GM18502 (cell line): ENCODE measurements at regions not wholly inside any gene's neighbourhood (a gene's known extent, or its start where the extent isn't known, plus 50 kb on each side); places are given as distances from the start of the nearest gene placed in this dataset.
"Not testable (repeated sequence)": the region's sequence is repeated elsewhere in the genome, so short reads cannot be mapped to it uniquely, and the experiment has no call there.

ENCODE experiments used
- ATAC-seq: cut with Tn5 transposase; IDR thresholded peaks from one replicate; pipeline ENCODE4 v1.9.1; 2021; ENCODE audit warnings: mild to moderate bottlenecking; ENCODE audit not compliant: unreplicated experiment, poor library complexity

- ATAC-seq = no peak
Observed at GRCh38 chr7:156060925-156061324, 248.7 kb upstream of the SHH start.

- no peak for ATAC-seq
Observed at GRCh38 chr7:156059369-156059768, 247.1 kb upstream of the SHH start.

DNA sequence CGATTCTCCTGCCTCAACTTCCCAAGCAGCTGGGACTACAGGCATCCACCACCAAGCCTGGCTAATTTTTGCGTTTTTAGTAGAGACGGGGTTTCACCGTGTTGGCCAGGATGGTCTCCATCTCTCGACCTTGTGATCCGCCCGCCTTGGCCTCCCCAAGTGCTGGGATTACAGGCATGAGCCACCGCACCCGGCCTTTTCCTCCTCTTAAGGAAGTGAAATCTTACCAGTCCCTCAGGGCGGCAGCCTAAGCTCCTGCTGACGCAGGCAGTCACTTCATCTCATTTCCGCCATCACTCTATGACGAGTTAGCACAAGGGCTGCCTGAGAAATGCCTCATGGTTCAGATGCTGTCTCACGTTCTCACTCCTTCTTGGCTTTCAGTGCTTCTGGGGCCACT lies 246.0 kb upstream of the SHH start:
- no peak for ATAC-seq

DNA sequence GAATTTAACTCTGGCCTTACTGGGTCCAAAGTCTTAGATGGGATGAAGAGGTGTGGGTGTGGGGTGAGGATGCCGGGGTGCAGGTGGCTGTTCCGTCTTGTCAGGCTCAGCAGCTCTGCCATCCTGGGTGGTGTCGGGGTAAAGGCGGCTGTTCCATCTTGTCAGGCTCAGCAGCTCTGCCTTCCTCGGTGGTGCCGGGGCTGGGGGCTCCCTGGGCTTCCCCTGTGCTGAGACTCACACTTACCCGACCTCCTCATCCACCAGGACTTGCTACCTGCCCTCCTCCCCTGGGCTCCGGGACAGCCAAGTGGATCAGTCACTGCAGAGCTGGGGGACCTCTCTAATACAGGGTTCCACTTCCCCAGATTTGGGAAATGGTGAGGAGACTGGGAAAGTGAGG lies 244.3 kb upstream of the SHH start:
- ATAC-seq = no peak

GRCh38 chr7:156055206-156055822 lies 243.1 kb upstream of the SHH start:
- ATAC-seq = no peak

- no peak for ATAC-seq
Observed at GRCh38 chr7:156051884-156052283, 239.6 kb upstream of the SHH start.

DNA sequence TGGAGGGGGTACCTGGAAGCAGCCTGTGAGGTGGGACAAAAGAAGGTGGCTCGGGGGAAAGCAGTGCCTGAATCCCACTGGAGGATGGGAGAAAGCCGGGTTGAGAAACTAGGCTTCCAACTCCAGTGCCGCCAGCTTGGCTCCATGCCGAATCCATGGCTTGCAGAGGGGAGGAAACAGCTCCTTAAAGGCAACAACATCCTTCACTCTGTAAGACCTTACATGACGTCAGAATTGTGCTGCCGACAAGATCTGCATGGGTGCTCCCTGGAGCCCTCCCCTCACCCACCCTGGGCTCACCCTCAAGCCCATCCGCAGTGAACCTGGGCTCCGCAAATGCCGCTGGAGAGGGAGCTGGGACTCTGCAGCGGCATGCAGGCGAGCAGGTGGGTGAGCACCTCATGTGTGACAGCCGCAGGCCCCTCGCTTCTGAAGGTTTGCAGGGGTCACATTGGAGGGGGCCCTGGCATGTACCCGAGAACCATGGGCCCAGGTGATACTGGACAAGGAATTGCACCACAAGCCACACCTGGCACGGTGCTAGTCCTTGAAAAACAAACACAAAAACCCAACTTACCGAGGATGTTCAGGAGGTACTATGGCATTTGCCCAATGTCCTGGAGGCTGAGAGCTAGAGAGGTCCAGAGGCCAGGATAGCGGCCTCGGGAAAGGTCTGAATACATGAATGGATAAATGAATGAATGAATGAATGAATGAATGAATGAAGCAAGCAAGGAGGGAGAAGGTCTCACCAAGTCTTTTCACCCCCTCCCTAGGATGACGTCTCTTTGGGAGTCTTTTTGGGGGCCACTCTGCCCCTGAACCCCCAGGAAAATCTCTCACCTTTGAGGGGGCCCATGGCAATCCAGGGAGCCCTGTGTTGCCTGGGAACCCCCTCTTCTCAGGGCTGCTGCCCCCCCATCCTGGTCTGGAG lies 238.6 kb upstream of the SHH start:
- ATAC-seq = no peak

- no peak for ATAC-seq
Observed at GRCh38 chr7:156049366-156049765, 237.1 kb upstream of the SHH start.

DNA sequence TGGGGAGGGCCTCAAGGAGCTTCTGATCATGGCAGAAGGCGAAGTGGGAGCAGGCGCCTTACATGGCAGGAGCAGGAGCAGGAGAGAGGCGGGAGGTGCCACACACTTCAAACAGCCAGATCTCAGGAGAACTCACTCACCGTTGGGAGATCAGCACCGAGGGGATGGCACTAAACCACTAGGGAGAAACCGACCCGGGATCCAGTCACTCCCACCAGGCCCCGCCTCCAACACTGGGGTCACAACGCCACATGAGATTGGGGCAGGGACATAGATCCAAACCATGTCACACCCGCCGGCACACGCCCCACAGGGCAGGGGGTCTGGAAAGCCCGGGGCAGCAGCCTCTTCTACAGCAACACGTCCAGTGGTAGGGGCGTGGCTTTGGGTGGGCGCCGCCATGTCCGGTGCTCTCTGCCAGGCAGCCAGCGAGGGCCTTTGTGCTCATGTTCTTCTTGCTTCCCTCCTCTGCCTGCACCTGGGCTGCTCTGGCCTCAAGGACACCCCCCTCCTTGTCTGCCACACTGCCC lies 233.8 kb upstream of the SHH start:
- no peak for ATAC-seq

DNA sequence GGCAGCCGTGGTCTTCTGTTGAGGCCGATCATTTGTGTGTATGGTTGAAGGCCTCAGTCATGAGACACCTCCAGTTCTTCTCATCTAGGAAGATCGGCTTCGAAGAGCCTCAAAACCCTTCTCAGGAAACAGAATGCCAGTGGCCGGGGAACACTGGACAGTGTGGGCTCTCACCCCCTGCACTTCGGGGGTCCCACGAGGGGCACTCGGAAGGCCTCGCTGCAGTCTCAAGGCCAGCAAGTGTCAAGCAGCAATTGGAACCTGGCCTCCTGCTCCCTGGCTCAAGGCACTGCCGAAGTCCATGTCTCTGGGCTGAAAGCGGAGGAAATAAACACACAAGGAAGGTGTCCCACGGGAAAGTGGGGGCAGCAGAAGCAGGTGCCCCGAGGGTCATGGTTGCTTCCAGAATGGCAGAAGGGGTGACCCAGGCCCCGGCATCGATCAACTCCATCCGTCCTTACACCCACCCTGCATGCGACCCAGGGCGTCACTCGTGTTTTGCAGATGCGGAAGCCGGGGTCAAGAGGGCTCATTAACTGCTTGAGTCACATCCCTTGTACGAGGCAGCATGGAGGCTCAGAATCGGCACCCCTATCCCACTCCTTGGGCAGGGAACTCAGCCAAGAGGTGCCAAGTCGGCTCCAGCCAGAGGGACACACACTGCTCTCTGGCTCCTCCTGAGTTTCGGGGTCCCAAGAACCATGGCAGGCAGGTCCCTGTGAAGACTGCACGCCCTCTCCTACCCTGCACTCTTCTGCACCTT lies 231.3 kb upstream of the SHH start:
- no peak for ATAC-seq

- no peak for ATAC-seq
Observed at GRCh38 chr7:156041398-156041797, 229.1 kb upstream of the SHH start.

GRCh38 chr7:156039971-156040677 lies 227.9 kb upstream of the SHH start:
- no peak for ATAC-seq

- no peak for ATAC-seq
Observed at GRCh38 chr7:156039194-156039593, 226.9 kb upstream of the SHH start.

GRCh38 chr7:156038345-156038744 lies 226.1 kb upstream of the SHH start:
- ATAC-seq = no peak

DNA sequence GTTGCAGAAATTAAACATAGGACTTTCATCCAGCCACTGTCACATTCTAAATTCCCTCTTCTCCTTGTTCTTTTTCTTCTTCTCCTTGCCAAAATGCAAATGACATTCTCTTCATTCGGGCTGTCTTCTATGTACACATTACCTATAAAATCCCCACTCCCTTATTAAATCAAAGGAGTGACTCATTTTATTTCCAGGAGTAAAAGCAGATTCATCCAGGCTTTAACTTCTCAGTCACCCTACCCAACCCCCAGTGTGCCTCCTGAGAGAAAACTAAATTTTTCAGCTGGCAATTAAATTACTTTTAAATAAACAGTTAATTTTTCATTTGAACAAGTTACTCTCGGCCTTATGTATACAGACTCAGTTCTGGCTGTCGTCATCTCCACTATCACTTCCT lies 223.9 kb upstream of the SHH start:
- no peak for ATAC-seq

DNA sequence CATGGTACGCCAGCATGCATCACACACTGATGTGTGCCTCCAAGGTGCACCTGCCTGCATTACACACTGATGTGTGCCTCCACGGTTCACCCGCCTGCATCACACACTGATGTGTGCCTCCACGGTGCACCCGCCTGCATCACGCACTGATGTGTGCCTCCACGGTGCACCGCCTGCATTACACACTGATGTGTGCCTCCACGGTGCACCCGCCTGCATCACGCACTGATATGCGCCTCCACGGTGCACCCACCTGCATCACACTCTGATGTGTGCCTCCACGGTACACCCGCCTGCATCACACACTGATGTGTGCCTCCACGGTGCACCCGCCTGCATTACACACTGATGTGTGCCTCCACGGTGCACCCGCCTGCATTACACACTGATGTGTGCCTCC lies 223.1 kb upstream of the SHH start:
- not testable (repeated sequence) for ATAC-seq

GRCh38 chr7:156034397-156034796 lies 222.1 kb upstream of the SHH start:
- peak; percentile 87 for ATAC-seq

DNA sequence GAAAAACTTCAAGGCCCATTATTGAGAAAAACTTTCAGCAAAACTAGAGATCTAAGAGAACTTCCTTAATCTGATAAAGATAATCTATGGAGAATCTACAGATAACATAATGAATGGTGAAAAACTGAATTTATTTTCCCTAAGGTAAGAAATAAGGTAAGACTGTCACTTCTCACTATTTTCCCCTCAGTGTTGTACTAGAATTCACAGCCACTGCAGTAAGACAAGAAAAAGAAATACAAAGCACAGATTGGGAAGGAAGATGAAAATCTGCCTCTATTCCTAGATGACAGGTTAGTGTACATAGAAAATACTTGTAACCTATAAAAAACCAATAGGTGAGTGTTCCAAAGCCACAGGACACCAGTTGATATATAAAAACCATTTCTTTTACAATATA lies 220.7 kb upstream of the SHH start:
- ATAC-seq = no peak

- ATAC-seq = no peak
Observed at GRCh38 chr7:156031679-156032478, 219.6 kb upstream of the SHH start.
